ENCODE measurements at regions not wholly inside any gene's neighbourhood (a gene's known extent, or its start where the extent isn't known, plus 50 kb on each side); places are given as distances from the start of the nearest gene placed in this dataset.

DNA sequence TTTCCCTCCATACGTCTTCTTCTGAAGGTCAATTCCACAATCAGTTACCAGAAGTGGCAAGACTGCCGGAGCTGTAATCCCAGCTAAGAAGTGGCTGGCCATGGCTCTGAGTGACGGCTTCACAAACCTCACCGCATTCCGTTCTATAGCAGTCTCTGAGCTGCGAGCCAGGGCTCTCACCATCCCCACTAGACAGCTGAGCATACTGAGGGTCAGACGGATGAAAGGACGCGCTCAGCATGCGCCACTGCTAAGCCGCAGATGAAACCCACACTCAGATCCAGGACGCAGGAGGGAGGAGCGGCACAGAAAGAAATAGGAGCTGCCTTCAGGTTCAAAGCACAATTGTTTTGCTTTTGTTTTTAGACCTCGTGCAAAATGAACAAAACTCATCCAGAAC is 97.9 kb downstream of the ANKRD60 start:
- Histone ChIP-seq H3K9me2 (ENCODE audit: insufficient read depth) (no peaks in the 10 kb centered on the region), H3K79me2 (ENCODE audit: insufficient read depth, low read length) (no peaks in the 10 kb centered on the region), H3K4me2 (ENCODE audit: low read length) (no peak overlapping the region), H3K27ac (ENCODE audit: low read depth, low read length) (no peak overlapping the region), H3K9me3 (ENCODE audit: control insufficient read depth in 1 of 2, insufficient read depth in 1 of 2, low read depth in 1 of 2, low read length in 2 of 2) (no peaks in the 10 kb centered on the region), H3K9ac (ENCODE audit: low read length) (no peak overlapping the region), H3K27me3 (ENCODE audit: insufficient read depth, low read length) (peaks cover 74% of the 10 kb centered on the region), H3K4me1 (ENCODE audit: control insufficient read depth in 1 of 2, insufficient read depth in 2 of 2, low read length in 2 of 2) (peaks cover 12 to 16% of the 10 kb centered on the region in 2 experiments), H4K20me1 (ENCODE audit: insufficient read depth) (no peaks in the 10 kb centered on the region; the same call in 1 of the 2 replicates), H3K4me3 (replicated peaks in 1 of 2; ENCODE audit: low read depth in 1 of 2, low read length in 2 of 2) (no peak overlapping the region), H3K36me3 (ENCODE audit: control insufficient read depth in 1 of 2, insufficient read depth in 2 of 2, low read length in 2 of 2) (no peaks in the 10 kb centered on the region), H2AFZ (ENCODE audit: low read depth, low read length, poor library complexity, severe bottlenecking) (no peak overlapping the region)
- RAD21 ChIA-PET (ENCODE audit: low non-redundant PET in 1 of 2, low total read pairs in 2 of 2, uncharacterized antibody in 2 of 2, unreplicated experiment in 2 of 2) = no interaction called here
- BruUV-seq (replicated peaks) = no TSS peak
- ATAC-seq (no peak), DNase-seq (ENCODE audit: low read depth, low spot score) (no peak)
- POLR2A ChIA-PET = no interaction called here
- CTCF ChIA-PET = interaction anchor here (1.4 kb wide), 1 partner anchor 10 kb away, joined by 3 read pairs; no protein-coding TSS in a partner anchor
- TF ChIP-seq, protein P1, sequence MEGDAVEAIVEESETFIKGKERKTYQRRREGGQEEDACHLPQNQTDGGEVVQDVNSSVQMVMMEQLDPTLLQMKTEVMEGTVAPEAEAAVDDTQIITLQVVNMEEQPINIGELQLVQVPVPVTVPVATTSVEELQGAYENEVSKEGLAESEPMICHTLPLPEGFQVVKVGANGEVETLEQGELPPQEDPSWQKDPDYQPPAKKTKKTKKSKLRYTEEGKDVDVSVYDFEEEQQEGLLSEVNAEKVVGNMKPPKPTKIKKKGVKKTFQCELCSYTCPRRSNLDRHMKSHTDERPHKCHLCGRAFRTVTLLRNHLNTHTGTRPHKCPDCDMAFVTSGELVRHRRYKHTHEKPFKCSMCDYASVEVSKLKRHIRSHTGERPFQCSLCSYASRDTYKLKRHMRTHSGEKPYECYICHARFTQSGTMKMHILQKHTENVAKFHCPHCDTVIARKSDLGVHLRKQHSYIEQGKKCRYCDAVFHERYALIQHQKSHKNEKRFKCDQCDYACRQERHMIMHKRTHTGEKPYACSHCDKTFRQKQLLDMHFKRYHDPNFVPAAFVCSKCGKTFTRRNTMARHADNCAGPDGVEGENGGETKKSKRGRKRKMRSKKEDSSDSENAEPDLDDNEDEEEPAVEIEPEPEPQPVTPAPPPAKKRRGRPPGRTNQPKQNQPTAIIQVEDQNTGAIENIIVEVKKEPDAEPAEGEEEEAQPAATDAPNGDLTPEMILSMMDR (IDR thresholded peaks at IDR 0.05 in 2 of 3, conservative IDR thresholded peaks at IDR 0.05 in 1 of 3; ENCODE audit: borderline replicate concordance in 1 of 3, insufficient read depth in 1 of 3, low read depth in 2 of 3, low read length in 2 of 3) = no peak
- TF ChIP-seq ZNF274 (IDR thresholded peaks at IDR 0.05; ENCODE audit: low read depth, low read length) = no peak
- no peak for TF ChIP-seq EZH2 (IDR thresholded peaks at IDR 0.05)
- TF ChIP-seq CBX3 (IDR thresholded peaks at IDR 0.05; ENCODE audit: low read depth) = no peak
- no peak for TF ChIP-seq ELF1 (IDR thresholded peaks at IDR 0.05; ENCODE audit: borderline replicate concordance, low read depth)
- TF ChIP-seq POLR2AphosphoS5 (IDR thresholded peaks at IDR 0.05; ENCODE audit: low read depth, low read length) = no peak
- TF ChIP-seq CEBPB (IDR thresholded peaks at IDR 0.05; ENCODE audit: low read depth) = no peak
- TF ChIP-seq, protein P2, sequence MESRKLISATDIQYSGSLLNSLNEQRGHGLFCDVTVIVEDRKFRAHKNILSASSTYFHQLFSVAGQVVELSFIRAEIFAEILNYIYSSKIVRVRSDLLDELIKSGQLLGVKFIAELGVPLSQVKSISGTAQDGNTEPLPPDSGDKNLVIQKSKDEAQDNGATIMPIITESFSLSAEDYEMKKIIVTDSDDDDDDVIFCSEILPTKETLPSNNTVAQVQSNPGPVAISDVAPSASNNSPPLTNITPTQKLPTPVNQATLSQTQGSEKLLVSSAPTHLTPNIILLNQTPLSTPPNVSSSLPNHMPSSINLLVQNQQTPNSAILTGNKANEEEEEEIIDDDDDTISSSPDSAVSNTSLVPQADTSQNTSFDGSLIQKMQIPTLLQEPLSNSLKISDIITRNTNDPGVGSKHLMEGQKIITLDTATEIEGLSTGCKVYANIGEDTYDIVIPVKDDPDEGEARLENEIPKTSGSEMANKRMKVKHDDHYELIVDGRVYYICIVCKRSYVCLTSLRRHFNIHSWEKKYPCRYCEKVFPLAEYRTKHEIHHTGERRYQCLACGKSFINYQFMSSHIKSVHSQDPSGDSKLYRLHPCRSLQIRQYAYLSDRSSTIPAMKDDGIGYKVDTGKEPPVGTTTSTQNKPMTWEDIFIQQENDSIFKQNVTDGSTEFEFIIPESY (IDR thresholded peaks at IDR 0.05; ENCODE audit: extremely low read depth, insufficient replicate concordance, low read length) = no peak
- no peak for TF ChIP-seq TCF7L2 (IDR thresholded peaks at IDR 0.05; ENCODE audit: borderline replicate concordance, extremely low read depth, insufficient read depth, insufficient read length)
- TF ChIP-seq RAD21 (IDR thresholded peaks at IDR 0.05; ENCODE audit: low read depth) = no peak
- intact Hi-C loops (cut with micrococcal nuclease) = no loop called here

Data from HCT116 (cell line).